Heart right ventricle (tissue), 16 donors: ENCODE measurements at regions not wholly inside any gene's neighbourhood (a gene's known extent, or its start where the extent isn't known, plus 50 kb on each side); places are given as distances from the start of the nearest gene placed in this dataset.
"Not testable (repeated sequence)": the region's sequence is repeated elsewhere in the genome, so short reads cannot be mapped to it uniquely, and the experiment has no call there.

Experiments
- ATAC-seq, 8 donors: fragments of 200-7000 bp; cut with Tn5 transposase; one replicate each; pipeline ENCODE4 v1.9.1; 2020; ENCODE audit warnings: mild to moderate bottlenecking in 8 of 8, moderate library complexity in 8 of 8, moderate number of reproducible peaks in 1 of 8
- DNase-seq, 2 donors: peaks; one replicate each; pipeline ENCODE4 v3.0.0-alpha.2; 2020
- H3K27ac ChIP-seq, 10 donors: fragments of 200-600 bp; sonication (generic) in 2 of 10; one replicate each; pipeline versions ENCODE4 v1.5.0 to v1.8.0; 2020 to 2022; ENCODE audit warnings: mild to moderate bottlenecking in 3 of 10
- H3K27me3 ChIP-seq, 7 donors: fragments of 200-600 bp; one replicate each; pipeline ENCODE4 v1.8.0; 2021 to 2022; ENCODE audit warnings: mild to moderate bottlenecking in 2 of 7
- H3K36me3 ChIP-seq, 9 donors: fragments of 200-600 bp; sonication (generic) in 1 of 9; one replicate each; pipeline versions ENCODE4 v1.5.0 to v1.8.0; 2020 to 2022; ENCODE audit warnings: mild to moderate bottlenecking in 2 of 9
- H3K4me1 ChIP-seq, 9 donors: fragments of 200-600 bp; sonication (generic) in 1 of 9; one replicate each; pipeline versions ENCODE4 v1.5.0 to v1.8.0; 2020 to 2022; ENCODE audit warnings: mild to moderate bottlenecking in 4 of 9
- H3K4me3 ChIP-seq, 10 donors: fragments of 200-600 bp; sonication (generic) in 2 of 10; one replicate each; pipeline versions ENCODE4 v1.5.0 to v1.8.0; 2020 to 2022; ENCODE audit warnings: mild to moderate bottlenecking in 7 of 10, moderate library complexity in 2 of 10
- H3K9me3 ChIP-seq, 11 donors: fragments of 200-600 bp in 10 of 11; sonication (generic) in 2 of 11; one replicate each; pipeline versions ENCODE4 v1.5.0 to v1.8.0; 2013 to 2022; ENCODE audit warnings: mild to moderate bottlenecking in 2 of 11, control low read depth in 1 of 11, moderate library complexity in 1 of 11
- CTCF ChIP-seq, 9 donors: fragments of 200-600 bp; sonication (generic) in 2 of 9; IDR thresholded peaks; one replicate each; pipeline versions ENCODE4 v1.5.0 to v1.8.0; 2021 to 2022; ENCODE audit warnings: antibody characterized with exemption in 9 of 9, mild to moderate bottlenecking in 5 of 9, moderate library complexity in 1 of 9
- WGBS, 2 donors: extraction: QIAGEN DNeasy Blood & Tissue Kit; methylation state at CpG; one replicate each; pipeline ENCODE4 v1.1.7; 2013; ENCODE audit warnings: inconsistent platforms in 1 of 2; 5-methylcytosine and 5-hydroxymethylcytosine counted together
- intact Hi-C, 10 donors: fragments of 100-400 bp; cut with DNase I; formaldehyde crosslinking; loops; one replicate each; pipeline versions ENCODE4 v1.11.1 to v1.14.2; 2022
- donor health status: Arrhythmogenic right ventricular cardiomyopathy.
- donor health status: ischemic (EF 13 %, LVEDD 7.1; RV severe dilation, severe dysfunction).
- donor health status: healthy with polysubstance abuse.
- donor health status: DM: no; HTN: yes; CAD: no.
- donor health status: DM: no; HTN: no; CAD: no.
- donor health status: ischemic (EF 25% LVEDD 6.9; RV normal size, moderate dysfunction).
- donor health status: ischemic (EF 25% LVEDD 5.7; RV mildly dilated, moderate dysfunction).
- donor health status: healthy.
- donor health status: DM: yes; HTN: yes; CAD: no.
- donor health status: Ischemic cardiomyopathy.
- donor health status: ischemic (EF 35%, LVEDD 5.7; RV mildly dilated, moderate dysfunction).
- donor health status: nonischemic (EF 11% LVEDD 7.7; RV severe dilation, severe dysfunction).
- donor health status: DM: yes; HTN: yes; CAD: no.
- donor health status: PGD.
- donor health status: ischemic (EF 29% LVEDD 5.4; RV normal size, mild dysfunction).
- donor health status: nonischemic (EF 23%, LVEDD 6.1; RV moderate dilation, normal function).

- Histone ChIP-seq H3K4me3 (no peak overlapping the region), H3K27me3 (no peaks in the 10 kb centered on the region), H3K9me3 (peaks cover 0 to 65% (median 16%) of the 10 kb centered on the region in 11 donors), H3K36me3 (no peaks in the 10 kb centered on the region), H3K27ac (no peak overlapping the region), H3K4me1 (no peaks in the 10 kb centered on the region)
- ATAC-seq (no peak), DNase-seq (no peak)
- intact Hi-C loops = no loop called here
- no peak for TF ChIP-seq CTCF (IDR thresholded peaks at IDR 0.05)
Measured at GRCh38 chr3:104018541-104018940, 1348.2 kb upstream of the ALCAM start.

GRCh38 chr3:104031598-104031997 is 1335.1 kb upstream of the ALCAM start:
- no peak overlapping the region for H3K27ac ChIP-seq

GRCh38 chr3:104032283-104032682 is 1334.4 kb upstream of the ALCAM start:
- no peak for TF ChIP-seq CTCF (IDR thresholded peaks at IDR 0.05)
- H3K27me3 ChIP-seq = no peaks in the 10 kb centered on the region

More at GRCh38 chr3:104031598-104031997, 1335.1 kb upstream of the ALCAM start:
- H3K27me3 ChIP-seq = no peaks in the 10 kb centered on the region
- WGBS, 2 donors = 53 to 75% methylated on average over 1 of the region's 1 CpG
- no peaks in the 10 kb centered on the region for H3K36me3 ChIP-seq
- DNase-seq (no peak), ATAC-seq (no peak)
- no peak for TF ChIP-seq CTCF (IDR thresholded peaks at IDR 0.05)
- intact Hi-C loops = no loop called here
- H3K4me3 ChIP-seq = no peak overlapping the region
- no peaks in the 10 kb centered on the region for H3K4me1 ChIP-seq
- peaks cover 0 to 11% (median 0%) of the 10 kb centered on the region in 11 donors for H3K9me3 ChIP-seq

GRCh38 chr3:104040896-104041295 is 1325.8 kb upstream of the ALCAM start:
- ATAC-seq = no peak
- TF ChIP-seq CTCF (IDR thresholded peaks at IDR 0.05) = no peak

More at GRCh38 chr3:104032283-104032682, 1334.4 kb upstream of the ALCAM start:
- Histone ChIP-seq H3K36me3 (no peaks in the 10 kb centered on the region), H3K4me3 (no peak overlapping the region), H3K27ac (no peak overlapping the region), H3K9me3 (peaks cover 0 to 11% (median 0%) of the 10 kb centered on the region in 11 donors), H3K4me1 (no peaks in the 10 kb centered on the region)
- DNase-seq = no peak
- intact Hi-C loops = no loop called here
- ATAC-seq = no peak

GRCh38 chr3:104043001-104043543 is 1323.6 kb upstream of the ALCAM start:
- 88 to 92% methylated on average over 5 of the region's 5 CpGs for WGBS, 2 donors
- intact Hi-C loops = not testable (repeated sequence)

More at GRCh38 chr3:104040896-104041295, 1325.8 kb upstream of the ALCAM start:
- intact Hi-C loops = no loop called here
- no peaks in the 10 kb centered on the region for H3K4me1 ChIP-seq
- no peak for DNase-seq
- H3K27ac ChIP-seq = no peak overlapping the region
- no peaks in the 10 kb centered on the region for H3K27me3 ChIP-seq
- peaks cover 0 to 24% (median 0%) of the 10 kb centered on the region in 11 donors for H3K9me3 ChIP-seq
- H3K4me3 ChIP-seq = no peak overlapping the region
- no peaks in the 10 kb centered on the region for H3K36me3 ChIP-seq

More at GRCh38 chr3:104043001-104043543, 1323.6 kb upstream of the ALCAM start:
- not testable (repeated sequence) for H3K4me1 ChIP-seq, H3K27ac ChIP-seq, H3K36me3 ChIP-seq, DNase-seq, ATAC-seq, H3K4me3 ChIP-seq, H3K27me3 ChIP-seq
- H3K9me3 ChIP-seq = peaks cover 0 to 12% (median 0%) of the 10 kb centered on the region in 11 donors
